ENCODE measurements at regions not wholly inside any gene's neighbourhood (a gene's known extent, or its start where the extent isn't known, plus 50 kb on each side); places are given as distances from the start of the nearest gene placed in this dataset.

GRCh38 chr6:71465096-71465495 lies 176.5 kb downstream of the OGFRL1 start:
- H3K27ac Mint-ChIP-seq: no peak overlapping the region

GRCh38 chr6:71466362-71466761 lies 177.8 kb downstream of the OGFRL1 start:
- ChIA-PET CTCF (interaction anchor here (0.7 kb wide), 1 partner anchor 1867 kb away, joined by 4 read pairs; no protein-coding TSS in a partner anchor), POLR2A (no interaction called here)
- Histone ChIP-seq H3K27ac (ENCODE audit: low read depth, low read length) (no peak overlapping the region), H3K36me3 (ENCODE audit: control insufficient read depth in 2 of 3, insufficient read depth in 3 of 3, low read length in 3 of 3) (no peaks in the 10 kb centered on the region), H3K4me1 (ENCODE audit: control insufficient read depth in 2 of 2, insufficient read depth in 2 of 2, low read length in 2 of 2) (no peaks in the 10 kb centered on the region), H3K27me3 (ENCODE audit: control insufficient read depth in 2 of 2, insufficient read depth in 2 of 2, low read length in 2 of 2) (no peaks in the 10 kb centered on the region), H3K4me3 (ENCODE audit: low read length) (no peak overlapping the region), H3K9me3 (ENCODE audit: control insufficient read depth in 2 of 3, low read length in 3 of 3) (no peaks in the 10 kb centered on the region)
- H3K27ac Mint-ChIP-seq: no peak overlapping the region
- peaks cover 0 to 35% (median 4%) of the 10 kb centered on the region in 11 donors for H3K9me3 Mint-ChIP-seq
- intact Hi-C loops (cut with micrococcal nuclease): no loop called here
- no peak for ATAC-seq
- H3K4me1 Mint-ChIP-seq: no peaks in the 10 kb centered on the region
- no peak overlapping the region for H3K4me3 Mint-ChIP-seq
- H3K27me3 Mint-ChIP-seq: peaks cover 0 to 6% (median 2%) of the 10 kb centered on the region in 5 donors
- H3K36me3 Mint-ChIP-seq: no peaks in the 10 kb centered on the region
- no peak for DNase-seq

More at GRCh38 chr6:71465096-71465495, 176.5 kb downstream of the OGFRL1 start:
- no peaks in the 10 kb centered on the region for H3K27me3 ChIP-seq (ENCODE audit: control insufficient read depth in 2 of 2, insufficient read depth in 2 of 2, low read length in 2 of 2)
- no peaks in the 10 kb centered on the region for H3K36me3 Mint-ChIP-seq
- H3K4me3 ChIP-seq (ENCODE audit: low read length): no peak overlapping the region
- H3K9me3 Mint-ChIP-seq: peaks cover 0 to 35% (median 4%) of the 10 kb centered on the region in 11 donors
- CTCF ChIA-PET: no interaction called here
- H3K27me3 Mint-ChIP-seq: peaks cover 0 to 7% (median 4%) of the 10 kb centered on the region in 5 donors
- H3K9me3 ChIP-seq (ENCODE audit: control insufficient read depth in 2 of 3, low read length in 3 of 3): no peaks in the 10 kb centered on the region
- no peaks in the 10 kb centered on the region for H3K4me1 ChIP-seq (ENCODE audit: control insufficient read depth in 2 of 2, insufficient read depth in 2 of 2, low read length in 2 of 2)
- ATAC-seq (no peak), DNase-seq (no peak)
- no peak overlapping the region for H3K27ac ChIP-seq (ENCODE audit: low read depth, low read length)
- POLR2A ChIA-PET: no interaction called here
- H3K36me3 ChIP-seq (ENCODE audit: control insufficient read depth in 2 of 3, insufficient read depth in 3 of 3, low read length in 3 of 3): no peaks in the 10 kb centered on the region
- no peaks in the 10 kb centered on the region for H3K4me1 Mint-ChIP-seq
- no peak overlapping the region for H3K4me3 Mint-ChIP-seq
- intact Hi-C loops (cut with micrococcal nuclease): no loop called here

DNA sequence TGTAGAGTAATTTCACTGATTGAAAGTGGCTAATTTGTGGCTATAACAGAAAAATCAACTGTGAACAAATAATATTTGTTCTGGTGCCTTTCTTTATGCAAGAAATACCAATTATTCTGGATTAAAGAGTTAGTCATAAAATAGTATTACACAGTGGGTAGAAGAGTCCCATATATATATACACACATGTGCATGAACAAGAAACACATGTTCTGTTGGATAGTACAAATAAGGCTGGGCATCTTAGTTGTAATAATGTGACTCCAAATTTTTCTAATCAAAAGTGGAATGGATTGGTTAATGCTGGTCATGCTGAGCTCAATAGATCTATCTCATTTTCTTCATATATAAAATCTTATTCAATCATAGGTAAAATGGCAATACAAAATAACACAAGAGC lies 179.4 kb downstream of the OGFRL1 start:
- Histone ChIP-seq H3K9me3 (ENCODE audit: control insufficient read depth in 2 of 3, low read length in 3 of 3) (no peaks in the 10 kb centered on the region), H3K4me3 (ENCODE audit: low read length) (no peak overlapping the region), H3K4me1 (ENCODE audit: control insufficient read depth in 2 of 2, insufficient read depth in 2 of 2, low read length in 2 of 2) (no peaks in the 10 kb centered on the region), H3K27me3 (ENCODE audit: control insufficient read depth in 2 of 2, insufficient read depth in 2 of 2, low read length in 2 of 2) (no peaks in the 10 kb centered on the region), H3K27ac (ENCODE audit: low read depth, low read length) (no peak overlapping the region), H3K36me3 (ENCODE audit: control insufficient read depth in 2 of 3, insufficient read depth in 3 of 3, low read length in 3 of 3) (no peaks in the 10 kb centered on the region)
- H3K9me3 Mint-ChIP-seq: peaks cover 0 to 33% (median 4%) of the 10 kb centered on the region in 11 donors
- H3K27me3 Mint-ChIP-seq: peaks cover 0 to 17% (median 9%) of the 10 kb centered on the region in 5 donors
- H3K4me1 Mint-ChIP-seq: no peaks in the 10 kb centered on the region
- CTCF ChIA-PET: no interaction called here
- no peak for ATAC-seq
- POLR2A ChIA-PET: no interaction called here
- H3K4me3 Mint-ChIP-seq: no peak overlapping the region
- DNase-seq: no peak
- H3K27ac Mint-ChIP-seq: no peak overlapping the region
- H3K36me3 Mint-ChIP-seq: no peaks in the 10 kb centered on the region
- intact Hi-C loops (cut with micrococcal nuclease): no loop called here

- intact Hi-C loops (cut with micrococcal nuclease): no loop called here
- H3K9me3 Mint-ChIP-seq: peaks cover 0 to 33% (median 4%) of the 10 kb centered on the region in 11 donors
- no peaks in the 10 kb centered on the region for H3K27me3 ChIP-seq (ENCODE audit: control insufficient read depth in 2 of 2, insufficient read depth in 2 of 2, low read length in 2 of 2)
- H3K4me1 Mint-ChIP-seq: no peaks in the 10 kb centered on the region
- no peaks in the 10 kb centered on the region for H3K9me3 ChIP-seq (ENCODE audit: control insufficient read depth in 2 of 3, low read length in 3 of 3)
- POLR2A ChIA-PET: interaction anchor here (0.6 kb wide), 1 partner anchor 695 kb away, joined by 3 read pairs; no protein-coding TSS in a partner anchor
- H3K27ac ChIP-seq (ENCODE audit: low read depth, low read length): no peak overlapping the region
- no peak overlapping the region for H3K4me3 ChIP-seq (ENCODE audit: low read length)
- no peaks in the 10 kb centered on the region for H3K36me3 ChIP-seq (ENCODE audit: control insufficient read depth in 2 of 3, insufficient read depth in 3 of 3, low read length in 3 of 3)
- CTCF ChIA-PET: no interaction called here
- H3K36me3 Mint-ChIP-seq: no peaks in the 10 kb centered on the region
- H3K4me1 ChIP-seq (ENCODE audit: control insufficient read depth in 2 of 2, insufficient read depth in 2 of 2, low read length in 2 of 2): no peaks in the 10 kb centered on the region
- peaks cover 0 to 28% (median 14%) of the 10 kb centered on the region in 5 donors for H3K27me3 Mint-ChIP-seq
- no peak for DNase-seq
- no peak overlapping the region for H3K27ac Mint-ChIP-seq
- no peak overlapping the region for H3K4me3 Mint-ChIP-seq
- no peak for ATAC-seq
These were observed 180.5 kb downstream of the OGFRL1 start for GRCh38 chr6:71468841-71469700.

DNA sequence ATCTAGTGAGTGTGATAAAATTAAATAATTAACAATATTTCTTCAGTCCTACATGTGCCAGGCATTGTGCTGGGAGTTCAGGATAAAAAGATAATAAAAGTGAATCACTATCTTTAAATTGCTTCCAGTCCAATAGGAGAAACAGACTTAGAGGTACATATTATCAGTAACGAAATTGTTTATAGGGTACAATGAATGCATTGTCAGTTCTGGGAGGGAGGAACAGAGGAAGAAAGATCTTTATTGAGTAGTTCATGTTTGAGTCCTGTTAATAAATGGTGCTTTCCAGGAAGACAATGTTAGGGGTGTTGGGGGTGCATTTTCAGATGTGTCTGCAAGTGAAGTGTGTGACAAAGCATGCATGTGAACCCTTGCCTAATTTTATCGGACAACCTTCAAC lies 183.1 kb downstream of the OGFRL1 start:
- H3K4me1 ChIP-seq (ENCODE audit: control insufficient read depth in 2 of 2, insufficient read depth in 2 of 2, low read length in 2 of 2): no peaks in the 10 kb centered on the region
- no peaks in the 10 kb centered on the region for H3K9me3 ChIP-seq (ENCODE audit: control insufficient read depth in 2 of 3, low read length in 3 of 3)
- no peak for ATAC-seq
- no peak overlapping the region for H3K4me3 ChIP-seq (ENCODE audit: low read length)
- no peak for DNase-seq
- Mint-ChIP-seq H3K4me1 (no peaks in the 10 kb centered on the region), H3K4me3 (no peak overlapping the region), H3K27ac (no peak overlapping the region), H3K9me3 (peaks cover 0 to 10% (median 0%) of the 10 kb centered on the region in 11 donors), H3K27me3 (peaks cover 0 to 29% (median 14%) of the 10 kb centered on the region in 5 donors), H3K36me3 (no peaks in the 10 kb centered on the region)
- intact Hi-C loops (cut with micrococcal nuclease): no loop called here
- ChIA-PET CTCF (no interaction called here), POLR2A (no interaction called here)
- H3K36me3 ChIP-seq (ENCODE audit: control insufficient read depth in 2 of 3, insufficient read depth in 3 of 3, low read length in 3 of 3): no peaks in the 10 kb centered on the region
- no peak overlapping the region for H3K27ac ChIP-seq (ENCODE audit: low read depth, low read length)
- no peaks in the 10 kb centered on the region for H3K27me3 ChIP-seq (ENCODE audit: control insufficient read depth in 2 of 2, insufficient read depth in 2 of 2, low read length in 2 of 2)

GRCh38 chr6:71473926-71474325 lies 185.3 kb downstream of the OGFRL1 start:
- POLR2A ChIA-PET: no interaction called here

DNA sequence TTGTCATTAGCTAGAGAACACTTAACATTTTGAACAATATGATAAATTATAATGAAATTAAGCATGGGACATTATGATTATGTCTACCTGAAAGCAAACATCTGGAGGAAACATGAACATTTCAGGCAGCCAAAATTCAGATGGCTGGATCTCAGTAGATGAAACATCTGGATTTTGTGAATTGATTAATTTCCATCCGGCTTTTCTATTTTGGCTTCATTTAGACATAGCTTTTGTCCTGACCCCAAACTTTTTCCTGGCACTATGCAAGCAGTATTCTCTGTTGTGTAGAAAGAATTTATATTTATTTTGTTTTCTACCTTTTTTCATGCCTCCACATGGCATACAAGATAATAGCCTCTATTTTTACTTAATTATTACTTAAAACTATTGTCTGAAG lies 186.3 kb downstream of the OGFRL1 start:
- H3K4me1 Mint-ChIP-seq: no peaks in the 10 kb centered on the region
- Histone ChIP-seq H3K9me3 (ENCODE audit: control insufficient read depth in 2 of 3, low read length in 3 of 3) (no peaks in the 10 kb centered on the region), H3K4me1 (ENCODE audit: control insufficient read depth in 2 of 2, insufficient read depth in 2 of 2, low read length in 2 of 2) (no peaks in the 10 kb centered on the region), H3K27ac (ENCODE audit: low read depth, low read length) (no peak overlapping the region), H3K4me3 (ENCODE audit: low read length) (no peak overlapping the region), H3K27me3 (ENCODE audit: control insufficient read depth in 2 of 2, insufficient read depth in 2 of 2, low read length in 2 of 2) (no peaks in the 10 kb centered on the region), H3K36me3 (ENCODE audit: control insufficient read depth in 2 of 3, insufficient read depth in 3 of 3, low read length in 3 of 3) (no peaks in the 10 kb centered on the region)
- H3K27ac Mint-ChIP-seq: no peak overlapping the region
- POLR2A ChIA-PET: no interaction called here
- no peak for ATAC-seq
- H3K4me3 Mint-ChIP-seq: no peak overlapping the region
- no peaks in the 10 kb centered on the region for H3K36me3 Mint-ChIP-seq
- no peak for DNase-seq
- CTCF ChIA-PET: no interaction called here
- peaks cover 0 to 7% (median 0%) of the 10 kb centered on the region in 11 donors for H3K9me3 Mint-ChIP-seq
- peaks cover 0 to 25% (median 14%) of the 10 kb centered on the region in 5 donors for H3K27me3 Mint-ChIP-seq
- intact Hi-C loops (cut with micrococcal nuclease): no loop called here

More at GRCh38 chr6:71473926-71474325, 185.3 kb downstream of the OGFRL1 start:
- DNase-seq: no peak
- Mint-ChIP-seq H3K9me3 (peaks cover 0 to 7% (median 0%) of the 10 kb centered on the region in 11 donors), H3K4me3 (no peak overlapping the region), H3K27ac (no peak overlapping the region), H3K27me3 (peaks cover 0 to 25% (median 14%) of the 10 kb centered on the region in 5 donors), H3K4me1 (no peaks in the 10 kb centered on the region), H3K36me3 (no peaks in the 10 kb centered on the region)
- no peaks in the 10 kb centered on the region for H3K4me1 ChIP-seq (ENCODE audit: control insufficient read depth in 2 of 2, insufficient read depth in 2 of 2, low read length in 2 of 2)
- ATAC-seq: no peak
- no peaks in the 10 kb centered on the region for H3K9me3 ChIP-seq (ENCODE audit: control insufficient read depth in 2 of 3, low read length in 3 of 3)
- H3K4me3 ChIP-seq (ENCODE audit: low read length): no peak overlapping the region
- CTCF ChIA-PET: no interaction called here
- intact Hi-C loops (cut with micrococcal nuclease): no loop called here
- H3K27ac ChIP-seq (ENCODE audit: low read depth, low read length): no peak overlapping the region
- no peaks in the 10 kb centered on the region for H3K27me3 ChIP-seq (ENCODE audit: control insufficient read depth in 2 of 2, insufficient read depth in 2 of 2, low read length in 2 of 2)
- no peaks in the 10 kb centered on the region for H3K36me3 ChIP-seq (ENCODE audit: control insufficient read depth in 2 of 3, insufficient read depth in 3 of 3, low read length in 3 of 3)
